GM12891 (cell line): ENCODE measurements at regions not wholly inside any gene's neighbourhood (a gene's known extent, or its start where the extent isn't known, plus 50 kb on each side); places are given as distances from the start of the nearest gene placed in this dataset.

ENCODE experiments used
- POLR2A ChIP-seq: IDR thresholded peaks from 2 replicates; pipeline ENCODE4 v1.6.1; 2011; ENCODE audit warnings: low read depth, low read length, control low read depth
- POLR2AphosphoS5 ChIP-seq: IDR thresholded peaks from 2 replicates; pipeline ENCODE4 v1.6.1; 2011; ENCODE audit warnings: low read depth, low read length, control low read depth
- POU2F2 ChIP-seq: IDR thresholded peaks from 2 replicates; pipeline ENCODE4 v1.6.1; 2011; ENCODE audit warnings: low read depth, mild to moderate bottlenecking, control low read depth, low read length, moderate library complexity
- SPI1 ChIP-seq: IDR thresholded peaks from 2 replicates; pipeline ENCODE4 v1.6.1; 2011; ENCODE audit warnings: low read depth, low read length, control low read depth

GRCh38 chr15:77764095-77764494, 131.4 kb upstream of the LINGO1 start:
- TF ChIP-seq POLR2AphosphoS5 (no peak), POLR2A (no peak), SPI1 (no peak), POU2F2 (no peak)
